ENCODE measurements at regions not wholly inside any gene's neighbourhood (a gene's known extent, or its start where the extent isn't known, plus 50 kb on each side); places are given as distances from the start of the nearest gene placed in this dataset.

GRCh38 chr21:35855484-35855883 lies 204.8 kb downstream of the SETD4 start:
- no peak overlapping the region for H3K4me3 ChIP-seq (ENCODE audit: low read length)
- no peak for DNase-seq (ENCODE audit: low read depth, low spot score)

- DNase-seq (ENCODE audit: low read depth, low spot score) = no peak
- H3K4me3 ChIP-seq (ENCODE audit: low read length) = no peak overlapping the region
These were observed 206.0 kb downstream of the SETD4 start for GRCh38 chr21:35854281-35854680.

GRCh38 chr21:35853321-35854239 lies 206.7 kb downstream of the SETD4 start:
- no peak overlapping the region for H3K4me3 ChIP-seq (ENCODE audit: low read length)
- no peak for DNase-seq (ENCODE audit: low read depth, low spot score)

GRCh38 chr21:35852820-35853219 lies 207.5 kb downstream of the SETD4 start:
- DNase-seq (ENCODE audit: low read depth, low spot score) = no peak
- H3K4me3 ChIP-seq (ENCODE audit: low read length) = no peak overlapping the region

- no peak for DNase-seq (ENCODE audit: low read depth, low spot score)
- H3K4me3 ChIP-seq (ENCODE audit: low read length) = no peak overlapping the region
These were observed 209.7 kb downstream of the SETD4 start for GRCh38 chr21:35850542-35851103.

GRCh38 chr21:35850029-35850428 lies 210.3 kb downstream of the SETD4 start:
- no peak overlapping the region for H3K4me3 ChIP-seq (ENCODE audit: low read length)
- no peak for DNase-seq (ENCODE audit: low read depth, low spot score)

GRCh38 chr21:35849144-35849543 lies 211.2 kb downstream of the SETD4 start:
- no peak overlapping the region for H3K4me3 ChIP-seq (ENCODE audit: low read length)
- DNase-seq (ENCODE audit: low read depth, low spot score) = no peak

- no peak for DNase-seq (ENCODE audit: low read depth, low spot score)
- H3K4me3 ChIP-seq (ENCODE audit: low read length) = no peak overlapping the region
These were observed 216.2 kb downstream of the SETD4 start for GRCh38 chr21:35843911-35844667.

GRCh38 chr21:35840949-35841348 lies 219.4 kb downstream of the SETD4 start:
- DNase-seq (ENCODE audit: low read depth, low spot score) = no peak
- H3K4me3 ChIP-seq (ENCODE audit: low read length) = no peak overlapping the region

- no peak overlapping the region for H3K4me3 ChIP-seq (ENCODE audit: low read length)
- DNase-seq (ENCODE audit: low read depth, low spot score) = peak; percentile 79
These were observed 220.0 kb downstream of the SETD4 start for GRCh38 chr21:35840197-35840799.

GRCh38 chr21:35838987-35839763 lies 221.2 kb downstream of the SETD4 start:
- no peak overlapping the region for H3K4me3 ChIP-seq (ENCODE audit: low read length)
- DNase-seq (ENCODE audit: low read depth, low spot score) = no peak

GRCh38 chr21:35838350-35838749 lies 222.0 kb downstream of the SETD4 start:
- no peak overlapping the region for H3K4me3 ChIP-seq (ENCODE audit: low read length)
- peak; percentile 60 for DNase-seq (ENCODE audit: low read depth, low spot score)

GRCh38 chr21:35833991-35834390 lies 226.3 kb downstream of the SETD4 start:
- H3K4me3 ChIP-seq (ENCODE audit: low read length) = no peak overlapping the region
- DNase-seq (ENCODE audit: low read depth, low spot score) = no peak

- no peak for DNase-seq (ENCODE audit: low read depth, low spot score)
- no peak overlapping the region for H3K4me3 ChIP-seq (ENCODE audit: low read length)
These were observed 226.9 kb downstream of the SETD4 start for GRCh38 chr21:35833388-35833787.

- H3K4me3 ChIP-seq (ENCODE audit: low read length) = no peak overlapping the region
- DNase-seq (ENCODE audit: low read depth, low spot score) = no peak
These were observed 229.1 kb downstream of the SETD4 start for GRCh38 chr21:35831230-35831629.

GRCh38 chr21:35829067-35829466 lies 231.3 kb downstream of the SETD4 start:
- no peak overlapping the region for H3K4me3 ChIP-seq (ENCODE audit: low read length)
- no peak for DNase-seq (ENCODE audit: low read depth, low spot score)

- no peak overlapping the region for H3K4me3 ChIP-seq (ENCODE audit: low read length)
- DNase-seq (ENCODE audit: low read depth, low spot score) = no peak
These were observed 232.2 kb downstream of the SETD4 start for GRCh38 chr21:35828161-35828560.

- no peak overlapping the region for H3K4me3 ChIP-seq (ENCODE audit: low read length)
- no peak for DNase-seq (ENCODE audit: low read depth, low spot score)
These were observed 233.3 kb downstream of the SETD4 start for GRCh38 chr21:35827004-35827403.
